Transverse colon (tissue), 4 donors: ENCODE measurements at regions not wholly inside any gene's neighbourhood (a gene's known extent, or its start where the extent isn't known, plus 50 kb on each side); places are given as distances from the start of the nearest gene placed in this dataset.
"Not testable (repeated sequence)": the region's sequence is repeated elsewhere in the genome, so short reads cannot be mapped to it uniquely, and the experiment has no call there.

Experiments used
- DNase-seq: peaks from one replicate; pipeline ENCODE4 v3.0.0-alpha.2; 2019
- H3K27ac ChIP-seq, 4 donors: fragments of 200-600 bp; sonication (generic); 2 replicates each; pipeline ENCODE4 v1.5.1; 2016 to 2018; ENCODE audit warnings: inconsistent platforms in 4 of 4
- H3K27me3 ChIP-seq: fragments of 200-600 bp; sonication (generic); 2 replicates; pipeline ENCODE4 v1.5.1; 2017; ENCODE audit warnings: inconsistent platforms
- H3K36me3 ChIP-seq, 4 donors: fragments of 200-600 bp; sonication (generic); 2 replicates each; pipeline ENCODE4 v1.5.1; 2017 to 2019; ENCODE audit warnings: inconsistent platforms in 4 of 4
- H3K4me1 ChIP-seq, 4 donors: fragments of 200-600 bp; sonication (generic); 2 replicates each; pipeline ENCODE4 v1.5.1; 2017 to 2020; ENCODE audit warnings: inconsistent platforms in 4 of 4
- H3K4me3 ChIP-seq, 4 donors: fragments of 200-600 bp; sonication (generic); 1 replicate in 1 of 4; 2 replicates in 3 of 4; pipeline versions ENCODE4 v1.5.1 to v1.6.1; 2017 to 2019; ENCODE audit warnings: inconsistent platforms in 4 of 4
- H3K9me3 ChIP-seq, 2 donors: fragments of 200-600 bp; sonication (generic); 2 replicates each; pipeline ENCODE4 v1.5.1; 2017 to 2019; ENCODE audit warnings: inconsistent platforms in 2 of 2
- CTCF ChIP-seq, 5 experiments: fragments of 200-600 bp in 3 of 5; fragments of 450-650 bp in 2 of 5; sonication (generic) in 3 of 5; IDR thresholded peaks; 1 replicate in 2 of 5; 2 replicates in 3 of 5; pipeline ENCODE4 v1.5.1; 2016 to 2017; ENCODE audit warnings: antibody characterized with exemption in 5 of 5, inconsistent platforms in 3 of 5, mild to moderate bottlenecking in 2 of 5, moderate library complexity in 1 of 5
- EP300 ChIP-seq: sonication (generic); formaldehyde crosslinking; IDR thresholded peaks from one replicate; pipeline ENCODE4 v1.6.1; 2017; ENCODE audit warnings: antibody characterized with exemption, low read depth
- POLR2A ChIP-seq: fragments of 450-650 bp; IDR thresholded peaks from one replicate; pipeline ENCODE4 v1.6.1; 2016; ENCODE audit warnings: antibody characterized with exemption, mild to moderate bottlenecking, moderate library complexity
- POLR2AphosphoS5 ChIP-seq, 3 donors: sonication (generic); formaldehyde crosslinking; IDR thresholded peaks; one replicate each; pipeline ENCODE4 v1.6.1; 2016; ENCODE audit warnings: antibody characterized with exemption in 3 of 3
- WGBS, 2 donors: methylation state at CpG; one replicate each; pipeline ENCODE4 v1.1.5; 2018; ENCODE audit warnings: low coverage in 1 of 2; 5-methylcytosine and 5-hydroxymethylcytosine counted together
- in situ Hi-C, 4 donors: fragments of 200-750 bp; cut with MboI; loops; one replicate each; pipeline versions ENCODE4 v1.15.0 to v1.15.1; 2017; ENCODE audit warnings: low sequenced_read_pairs in 3 of 4, low pct_ligation_motif_present in 1 of 4, low pct_unique_long_range_greater_than_20kb in 1 of 4
- intact Hi-C: fragments of 100-400 bp; cut with DNase I; formaldehyde crosslinking; loops from one replicate; pipeline ENCODE4 v1.15.1; 2023; ENCODE audit warnings: low total_unique reads

- no peaks in the 10 kb centered on the region for H3K9me3 ChIP-seq
- no peak overlapping the region for H3K4me3 ChIP-seq
- DNase-seq: no peak
- H3K4me1 ChIP-seq: no peaks in the 10 kb centered on the region
- in situ Hi-C loops: no loop called here
- no peak for TF ChIP-seq EP300
- 86 to 87% methylated on average over 3 of the region's 3 CpGs for WGBS, 2 donors
- no peaks in the 10 kb centered on the region for H3K36me3 ChIP-seq
- intact Hi-C loops: no loop called here
- no peak overlapping the region for H3K27ac ChIP-seq
- no peaks in the 10 kb centered on the region for H3K27me3 ChIP-seq
These were observed 114.1 kb downstream of the RAB38 start for GRCh38 chr11:88061111-88061510.

- H3K36me3 ChIP-seq: no peaks in the 10 kb centered on the region
- H3K27me3 ChIP-seq: no peaks in the 10 kb centered on the region
- no peak overlapping the region for H3K4me3 ChIP-seq
- H3K4me1 ChIP-seq: no peaks in the 10 kb centered on the region
- H3K27ac ChIP-seq: no peak overlapping the region
- no peaks in the 10 kb centered on the region for H3K9me3 ChIP-seq
- DNase-seq: no peak
- in situ Hi-C loops: no loop called here
- intact Hi-C loops: no loop called here
- TF ChIP-seq POLR2A (no peak), CTCF (IDR thresholded peaks at IDR 0.05) (no peak), POLR2AphosphoS5 (IDR thresholded peaks at IDR 0.05) (no peak), EP300 (no peak)
These were observed 115.9 kb downstream of the RAB38 start for GRCh38 chr11:88059326-88059725.

GRCh38 chr11:88051396-88051795 is 123.8 kb downstream of the RAB38 start:
- no peak for TF ChIP-seq EP300
- TF ChIP-seq POLR2AphosphoS5 (IDR thresholded peaks at IDR 0.05): no peak
- TF ChIP-seq POLR2A: no peak
- no peak for TF ChIP-seq CTCF (IDR thresholded peaks at IDR 0.05)
- in situ Hi-C loops: no loop called here
- intact Hi-C loops: no loop called here

GRCh38 chr11:88050247-88050646 is 125.0 kb downstream of the RAB38 start:
- 54% methylated on average over 2 of the region's 2 CpGs for WGBS, 2 donors
- in situ Hi-C loops: no loop called here
- Histone ChIP-seq H3K27me3 (no peaks in the 10 kb centered on the region), H3K4me1 (no peaks in the 10 kb centered on the region), H3K4me3 (no peak overlapping the region), H3K9me3 (no peaks in the 10 kb centered on the region), H3K36me3 (no peaks in the 10 kb centered on the region), H3K27ac (no peak overlapping the region)
- no peak for DNase-seq
- intact Hi-C loops: no loop called here
- TF ChIP-seq POLR2AphosphoS5 (IDR thresholded peaks at IDR 0.05) (no peak), CTCF (IDR thresholded peaks at IDR 0.05) (no peak)

More at GRCh38 chr11:88051396-88051795, 123.8 kb downstream of the RAB38 start:
- Histone ChIP-seq H3K4me3 (no peak overlapping the region), H3K27ac (no peak overlapping the region), H3K36me3 (no peaks in the 10 kb centered on the region), H3K9me3 (no peaks in the 10 kb centered on the region), H3K4me1 (no peaks in the 10 kb centered on the region), H3K27me3 (no peaks in the 10 kb centered on the region)
- no peak for DNase-seq
- 70 to 78% methylated on average over 1 to 2 of the region's 2 CpGs for WGBS, 2 donors

- intact Hi-C loops, H3K27me3 ChIP-seq, H3K4me1 ChIP-seq, H3K36me3 ChIP-seq, in situ Hi-C loops, H3K4me3 ChIP-seq, H3K9me3 ChIP-seq, H3K27ac ChIP-seq, DNase-seq: not testable (repeated sequence)
- 93 to 100% methylated on average over 3 to 11 of the region's 11 CpGs for WGBS, 2 donors
These were observed 130.0 kb downstream of the RAB38 start for GRCh38 chr11:88045288-88045687.

- H3K4me1 ChIP-seq, DNase-seq, in situ Hi-C loops, intact Hi-C loops, H3K9me3 ChIP-seq, H3K36me3 ChIP-seq, H3K27ac ChIP-seq, H3K27me3 ChIP-seq, H3K4me3 ChIP-seq: not testable (repeated sequence)
- WGBS, 2 donors: 81 to 86% methylated on average over 2 to 5 of the region's 5 CpGs
These were observed 130.6 kb downstream of the RAB38 start for GRCh38 chr11:88044658-88045057.
